GM12891 (cell line): ENCODE measurements at regions not wholly inside any gene's neighbourhood (a gene's known extent, or its start where the extent isn't known, plus 50 kb on each side); places are given as distances from the start of the nearest gene placed in this dataset.

ENCODE experiments used
- PAX5 ChIP-seq: IDR thresholded peaks from 2 replicates; pipeline ENCODE4 v1.6.1; 2011; ENCODE audit warnings: low read length, moderate library complexity, mild to moderate bottlenecking; ENCODE audit not compliant: insufficient read depth, severe bottlenecking
- POLR2A ChIP-seq: IDR thresholded peaks from 2 replicates; pipeline ENCODE4 v1.6.1; 2011; ENCODE audit warnings: low read depth, low read length, control low read depth
- TAF1 ChIP-seq: IDR thresholded peaks from 2 replicates; pipeline ENCODE4 v1.6.1; 2011; ENCODE audit warnings: low read depth, low read length, control low read depth

GRCh38 chr3:43995547-43996378 lies 245.9 kb upstream of the TOPAZ1 start:
- TF ChIP-seq PAX5 (no peak), TAF1 (no peak), POLR2A (no peak)
